Nephron (organoid): ENCODE measurements at regions not wholly inside any gene's neighbourhood (a gene's known extent, or its start where the extent isn't known, plus 50 kb on each side); places are given as distances from the start of the nearest gene placed in this dataset.

Experiments
- H3K27ac Mint-ChIP-seq, 3 experiments: 2 replicates each; pipeline ENCODE4 v1.8.0; 2020; ENCODE audit warnings: mixed read lengths in 3 of 3, mild to moderate bottlenecking in 2 of 3, moderate library complexity in 1 of 3
- H3K27me3 Mint-ChIP-seq: 2 replicates; pipeline ENCODE4 v1.8.0; 2021; ENCODE audit warnings: low read depth, mild to moderate bottlenecking, moderate library complexity, mixed read lengths
- H3K36me3 Mint-ChIP-seq: 2 replicates; pipeline ENCODE4 v1.8.0; 2020; ENCODE audit warnings: low read depth, mixed read lengths
- H3K4me1 Mint-ChIP-seq: 2 replicates; pipeline ENCODE4 v1.8.0; 2020; ENCODE audit warnings: mixed read lengths
- H3K4me3 Mint-ChIP-seq, 3 experiments: 2 replicates each; pipeline ENCODE4 v1.8.0; 2020; ENCODE audit warnings: mild to moderate bottlenecking in 3 of 3, mixed read lengths in 3 of 3, moderate library complexity in 2 of 3
- H3K9me3 Mint-ChIP-seq: 2 replicates; pipeline ENCODE4 v1.8.0; 2020; ENCODE audit warnings: mixed read lengths
- TF ChIP-seq, protein P1 (sequence below), 3 experiments: fragments of 200-600 bp; sonication (generic); IDR thresholded peaks; one replicate each; pipeline ENCODE4 v1.5.0; 2021; ENCODE audit warnings: antibody characterized with exemption in 3 of 3; ENCODE audit not compliant: unreplicated experiment in 3 of 3

DNA sequence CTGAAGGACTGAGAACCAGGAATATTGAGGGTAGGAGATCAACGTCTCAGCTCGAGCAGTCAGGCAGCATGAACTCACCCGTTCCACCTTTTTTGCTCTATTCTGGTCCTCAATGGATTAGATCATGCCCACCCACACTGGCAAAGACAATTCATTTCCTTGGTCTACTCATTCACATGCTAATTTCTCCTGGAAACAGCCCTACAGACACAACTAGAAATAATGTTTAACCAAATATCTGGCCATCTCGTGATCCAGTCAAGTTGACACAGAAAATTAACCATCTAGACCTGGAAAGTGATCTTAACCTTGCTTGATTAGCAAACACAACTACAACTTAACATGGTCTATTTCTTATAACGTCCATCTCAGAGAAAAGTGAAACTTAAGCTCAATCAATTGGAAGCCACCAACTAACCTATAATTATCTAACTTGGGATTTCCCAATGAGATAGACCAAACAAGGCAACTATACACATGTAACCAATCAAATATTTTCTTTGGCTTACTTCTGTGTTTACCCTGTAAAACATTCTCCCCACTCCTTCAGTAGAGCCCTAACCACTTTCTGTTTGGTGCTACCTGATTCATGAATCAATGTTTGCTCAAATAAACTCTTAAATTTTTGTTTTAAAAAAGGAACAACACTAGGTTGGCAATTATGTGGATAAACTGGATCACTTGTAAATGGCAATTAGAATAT lies 69.7 kb upstream of the MAMLD1 start:
- H3K36me3 Mint-ChIP-seq = no peaks in the 10 kb centered on the region
- H3K9me3 Mint-ChIP-seq = peaks cover 25% of the 10 kb centered on the region
- H3K4me1 Mint-ChIP-seq = no peaks in the 10 kb centered on the region
- H3K27ac Mint-ChIP-seq = no peak overlapping the region
- no peaks in the 10 kb centered on the region for H3K27me3 Mint-ChIP-seq
- no peak overlapping the region for H3K4me3 Mint-ChIP-seq
- TF ChIP-seq, protein P1, sequence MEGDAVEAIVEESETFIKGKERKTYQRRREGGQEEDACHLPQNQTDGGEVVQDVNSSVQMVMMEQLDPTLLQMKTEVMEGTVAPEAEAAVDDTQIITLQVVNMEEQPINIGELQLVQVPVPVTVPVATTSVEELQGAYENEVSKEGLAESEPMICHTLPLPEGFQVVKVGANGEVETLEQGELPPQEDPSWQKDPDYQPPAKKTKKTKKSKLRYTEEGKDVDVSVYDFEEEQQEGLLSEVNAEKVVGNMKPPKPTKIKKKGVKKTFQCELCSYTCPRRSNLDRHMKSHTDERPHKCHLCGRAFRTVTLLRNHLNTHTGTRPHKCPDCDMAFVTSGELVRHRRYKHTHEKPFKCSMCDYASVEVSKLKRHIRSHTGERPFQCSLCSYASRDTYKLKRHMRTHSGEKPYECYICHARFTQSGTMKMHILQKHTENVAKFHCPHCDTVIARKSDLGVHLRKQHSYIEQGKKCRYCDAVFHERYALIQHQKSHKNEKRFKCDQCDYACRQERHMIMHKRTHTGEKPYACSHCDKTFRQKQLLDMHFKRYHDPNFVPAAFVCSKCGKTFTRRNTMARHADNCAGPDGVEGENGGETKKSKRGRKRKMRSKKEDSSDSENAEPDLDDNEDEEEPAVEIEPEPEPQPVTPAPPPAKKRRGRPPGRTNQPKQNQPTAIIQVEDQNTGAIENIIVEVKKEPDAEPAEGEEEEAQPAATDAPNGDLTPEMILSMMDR (IDR thresholded peaks at IDR 0.05; ENCODE audit: unreplicated experiment in 3 of 3) = no peak

DNA sequence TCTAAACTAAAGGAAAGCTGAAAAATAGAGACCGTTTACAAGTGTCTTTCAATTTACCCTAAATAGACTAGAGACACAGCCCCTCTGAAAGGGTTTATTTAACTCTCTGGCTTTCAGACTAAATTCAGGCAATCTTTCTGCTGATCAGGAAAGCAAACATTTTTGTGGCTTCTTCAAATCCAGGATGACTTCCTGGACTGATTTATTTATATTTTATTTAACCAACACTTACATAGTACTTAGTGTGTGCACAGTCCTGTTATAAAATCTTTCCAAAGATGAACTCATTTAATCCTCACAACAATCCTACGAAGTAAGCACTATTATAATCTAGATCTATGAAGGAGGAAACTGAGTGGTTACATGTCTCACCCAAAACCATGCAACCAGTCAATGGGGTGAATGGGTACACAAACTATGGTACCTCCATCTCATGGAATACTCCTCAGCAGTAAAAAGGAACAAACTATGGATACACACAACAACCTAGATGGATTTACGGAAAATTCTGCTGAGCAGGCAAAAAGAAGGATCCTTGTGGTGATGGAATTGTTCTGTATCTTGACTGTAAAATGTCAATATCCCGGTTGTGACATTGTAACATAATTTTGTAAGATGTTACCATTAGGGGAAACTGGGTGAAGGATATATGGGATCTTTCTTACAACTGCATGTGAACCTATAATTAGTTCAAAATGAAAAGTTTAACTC lies 64.1 kb upstream of the MAMLD1 start:
- no peak overlapping the region for H3K4me3 Mint-ChIP-seq
- H3K27me3 Mint-ChIP-seq = peaks cover 3% of the 10 kb centered on the region
- no peaks in the 10 kb centered on the region for H3K4me1 Mint-ChIP-seq
- H3K27ac Mint-ChIP-seq = no peak overlapping the region
- TF ChIP-seq, protein P1 (IDR thresholded peaks at IDR 0.05; ENCODE audit: unreplicated experiment in 3 of 3) = no peak
- H3K36me3 Mint-ChIP-seq = no peaks in the 10 kb centered on the region
- H3K9me3 Mint-ChIP-seq = no peaks in the 10 kb centered on the region

DNA sequence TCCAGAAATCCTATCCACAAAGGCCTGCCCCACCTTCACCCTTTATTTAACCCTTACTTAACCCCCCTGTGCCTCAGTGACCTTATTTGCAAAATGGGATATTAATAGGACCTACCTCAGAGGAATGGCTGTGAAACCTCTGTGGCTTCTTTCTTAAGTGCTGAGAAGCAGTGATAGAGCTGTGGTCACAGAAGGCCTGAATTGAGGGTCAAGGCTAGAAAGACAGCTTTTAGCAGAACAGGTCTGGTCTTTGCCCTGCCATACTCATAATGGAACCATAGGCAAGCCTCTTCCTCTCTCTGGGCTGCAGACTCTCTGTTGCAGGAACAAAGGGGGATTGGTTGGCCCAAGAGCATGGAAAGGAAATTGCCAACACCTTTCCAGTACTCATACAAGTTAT lies 63.5 kb upstream of the MAMLD1 start:
- no peak overlapping the region for H3K27ac Mint-ChIP-seq
- TF ChIP-seq, protein P1 (IDR thresholded peaks at IDR 0.05; ENCODE audit: unreplicated experiment in 3 of 3) = no peak
- H3K36me3 Mint-ChIP-seq = no peaks in the 10 kb centered on the region
- H3K4me3 Mint-ChIP-seq = no peak overlapping the region
- H3K27me3 Mint-ChIP-seq = peaks cover 3% of the 10 kb centered on the region
- no peaks in the 10 kb centered on the region for H3K9me3 Mint-ChIP-seq
- no peaks in the 10 kb centered on the region for H3K4me1 Mint-ChIP-seq

DNA sequence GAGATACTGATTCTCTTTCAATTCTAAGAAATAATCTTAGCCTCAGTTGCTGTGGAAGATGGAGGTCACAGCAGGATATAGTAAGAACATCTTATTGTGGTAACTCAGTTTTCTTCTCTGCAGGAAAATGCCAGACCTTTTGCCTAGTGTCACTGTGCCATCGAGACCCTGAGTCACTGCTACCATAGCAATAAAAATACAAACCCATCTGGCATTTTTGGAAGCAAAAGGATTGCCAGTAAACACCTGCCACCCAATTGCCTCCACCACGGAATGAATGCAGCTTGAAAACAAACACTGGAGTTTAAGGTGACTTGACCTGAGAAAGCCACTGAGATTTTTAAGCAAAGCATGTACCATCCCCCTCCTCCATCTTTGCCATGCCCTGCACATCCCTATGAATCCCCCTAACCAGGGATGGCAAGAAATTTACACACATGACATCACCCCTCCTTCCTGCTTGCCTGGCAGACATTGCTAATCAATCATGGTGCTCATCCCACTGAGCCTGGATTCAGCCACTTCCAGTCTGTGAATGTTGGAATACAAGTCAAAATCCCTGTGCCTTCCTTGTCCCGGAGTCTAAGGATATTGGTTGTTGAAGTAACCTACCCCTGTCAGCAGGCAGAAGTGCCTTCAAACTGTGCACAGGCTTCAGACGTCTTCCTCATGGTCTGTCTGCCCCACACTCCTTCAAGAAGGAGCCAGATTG lies 59.6 kb upstream of the MAMLD1 start:
- Mint-ChIP-seq H3K36me3 (no peaks in the 10 kb centered on the region), H3K9me3 (peaks cover 9% of the 10 kb centered on the region), H3K27ac (no peak overlapping the region), H3K4me1 (no peaks in the 10 kb centered on the region), H3K4me3 (no peak overlapping the region), H3K27me3 (peaks cover 3% of the 10 kb centered on the region)
- TF ChIP-seq, protein P1 (IDR thresholded peaks at IDR 0.05; ENCODE audit: unreplicated experiment in 3 of 3) = no peak

DNA sequence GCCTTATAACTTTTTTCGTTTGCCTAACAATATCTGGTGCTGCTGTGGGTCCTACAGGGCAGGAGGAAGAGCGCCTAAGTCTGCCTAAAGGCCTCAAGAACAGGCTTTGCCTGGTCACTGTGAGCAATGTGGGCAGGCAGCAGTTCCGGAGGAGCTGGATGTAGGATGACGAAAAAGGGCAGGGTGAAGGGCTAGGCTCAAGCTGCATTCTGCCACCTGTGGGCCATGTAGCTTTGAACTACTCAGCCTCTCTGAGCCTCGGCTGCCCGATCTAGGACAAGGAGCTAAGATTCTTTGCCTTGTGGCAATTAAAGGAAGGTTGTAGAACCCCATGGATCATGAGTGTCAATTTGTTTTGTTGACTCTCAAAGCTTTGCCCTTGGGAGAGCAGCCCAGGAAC lies 57.1 kb upstream of the MAMLD1 start:
- no peak overlapping the region for H3K4me3 Mint-ChIP-seq
- no peaks in the 10 kb centered on the region for H3K4me1 Mint-ChIP-seq
- H3K9me3 Mint-ChIP-seq = peaks cover 9% of the 10 kb centered on the region
- H3K27ac Mint-ChIP-seq = no peak overlapping the region
- no peaks in the 10 kb centered on the region for H3K36me3 Mint-ChIP-seq
- peaks cover 3% of the 10 kb centered on the region for H3K27me3 Mint-ChIP-seq
- TF ChIP-seq, protein P1 (IDR thresholded peaks at IDR 0.05; ENCODE audit: unreplicated experiment in 3 of 3) = no peak
